ENCODE measurements at regions not wholly inside any gene's neighbourhood (a gene's known extent, or its start where the extent isn't known, plus 50 kb on each side); places are given as distances from the start of the nearest gene placed in this dataset.

DNA sequence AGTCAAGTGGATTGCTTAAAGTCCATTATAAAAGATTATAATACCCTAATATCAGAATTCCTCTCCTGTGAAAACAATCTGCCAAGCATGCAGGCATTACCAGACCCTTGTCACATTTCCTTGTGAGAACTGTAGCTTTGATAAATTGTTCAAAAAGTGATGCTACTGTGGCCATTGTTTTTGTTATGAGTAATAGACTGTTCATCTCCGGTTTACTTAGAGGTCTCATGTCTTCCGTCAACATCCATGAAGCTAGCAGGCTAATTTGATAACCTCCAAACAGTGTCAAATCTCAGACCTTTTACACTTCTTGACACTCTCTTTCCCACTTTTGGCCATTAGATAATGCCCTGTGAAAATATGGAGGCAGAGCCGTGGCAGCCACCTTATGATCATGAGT is 342.7 kb downstream of the CPS1 start:
- no peak for TF ChIP-seq POLR2AphosphoS5 (IDR thresholded peaks at IDR 0.05; ENCODE audit: low read depth, low read length)
- no peak for TF ChIP-seq POLR2A (IDR thresholded peaks at IDR 0.05; ENCODE audit: low read depth, low read length)
- TF ChIP-seq TAF1 (IDR thresholded peaks at IDR 0.05; ENCODE audit: low read depth, low read length) = no peak
- TF ChIP-seq SPI1 (IDR thresholded peaks at IDR 0.05; ENCODE audit: low read depth, low read length) = no peak
